DOHH2 (cell line): ENCODE measurements at regions not wholly inside any gene's neighbourhood (a gene's known extent, or its start where the extent isn't known, plus 50 kb on each side); places are given as distances from the start of the nearest gene placed in this dataset.

Experiments used
- EZH2phosphoT487 ChIP-seq: fragments of 200-600 bp; sonication (generic); IDR thresholded peaks from 2 replicates; pipeline ENCODE4 v1.6.1; 2017; ENCODE audit warnings: borderline replicate concordance, mild to moderate bottlenecking, antibody characterized with exemption, low read length, moderate library complexity, mixed read lengths
- TF ChIP-seq, protein P1 (sequence below): fragments of 200-600 bp; sonication (generic); IDR thresholded peaks from one replicate; pipeline ENCODE4 v1.5.1; 2014; ENCODE audit warnings: antibody characterized with exemption, mild to moderate bottlenecking, low read depth, low read length; ENCODE audit not compliant: poor library complexity, severe bottlenecking

DNA sequence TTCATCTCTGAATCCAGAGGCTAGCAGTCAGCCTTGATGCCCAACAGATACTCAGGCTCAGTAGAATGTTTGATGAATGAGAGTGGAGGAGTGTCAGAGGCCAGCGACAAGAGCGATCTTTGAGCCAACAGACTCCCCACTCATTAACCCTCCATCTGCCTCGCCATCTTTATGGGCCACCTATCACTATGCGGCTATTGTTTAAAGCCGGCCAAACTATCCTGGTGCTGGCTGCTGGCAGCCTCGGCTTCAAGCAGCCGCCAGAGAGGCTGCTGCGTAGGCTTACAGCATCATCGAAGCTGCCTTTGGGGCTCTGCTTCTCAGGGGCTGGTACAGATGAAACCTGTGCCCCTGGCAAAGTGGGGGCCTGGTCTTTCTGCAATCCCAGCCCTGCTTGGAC is 525.6 kb downstream of the INSC start:
- TF ChIP-seq, protein P1, sequence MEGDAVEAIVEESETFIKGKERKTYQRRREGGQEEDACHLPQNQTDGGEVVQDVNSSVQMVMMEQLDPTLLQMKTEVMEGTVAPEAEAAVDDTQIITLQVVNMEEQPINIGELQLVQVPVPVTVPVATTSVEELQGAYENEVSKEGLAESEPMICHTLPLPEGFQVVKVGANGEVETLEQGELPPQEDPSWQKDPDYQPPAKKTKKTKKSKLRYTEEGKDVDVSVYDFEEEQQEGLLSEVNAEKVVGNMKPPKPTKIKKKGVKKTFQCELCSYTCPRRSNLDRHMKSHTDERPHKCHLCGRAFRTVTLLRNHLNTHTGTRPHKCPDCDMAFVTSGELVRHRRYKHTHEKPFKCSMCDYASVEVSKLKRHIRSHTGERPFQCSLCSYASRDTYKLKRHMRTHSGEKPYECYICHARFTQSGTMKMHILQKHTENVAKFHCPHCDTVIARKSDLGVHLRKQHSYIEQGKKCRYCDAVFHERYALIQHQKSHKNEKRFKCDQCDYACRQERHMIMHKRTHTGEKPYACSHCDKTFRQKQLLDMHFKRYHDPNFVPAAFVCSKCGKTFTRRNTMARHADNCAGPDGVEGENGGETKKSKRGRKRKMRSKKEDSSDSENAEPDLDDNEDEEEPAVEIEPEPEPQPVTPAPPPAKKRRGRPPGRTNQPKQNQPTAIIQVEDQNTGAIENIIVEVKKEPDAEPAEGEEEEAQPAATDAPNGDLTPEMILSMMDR: no peak
- TF ChIP-seq EZH2phosphoT487: no peak
